ENCODE measurements at regions not wholly inside any gene's neighbourhood (a gene's known extent, or its start where the extent isn't known, plus 50 kb on each side); places are given as distances from the start of the nearest gene placed in this dataset.
"Not testable (repeated sequence)": the region's sequence is repeated elsewhere in the genome, so short reads cannot be mapped to it uniquely, and the experiment has no call there.

DNA sequence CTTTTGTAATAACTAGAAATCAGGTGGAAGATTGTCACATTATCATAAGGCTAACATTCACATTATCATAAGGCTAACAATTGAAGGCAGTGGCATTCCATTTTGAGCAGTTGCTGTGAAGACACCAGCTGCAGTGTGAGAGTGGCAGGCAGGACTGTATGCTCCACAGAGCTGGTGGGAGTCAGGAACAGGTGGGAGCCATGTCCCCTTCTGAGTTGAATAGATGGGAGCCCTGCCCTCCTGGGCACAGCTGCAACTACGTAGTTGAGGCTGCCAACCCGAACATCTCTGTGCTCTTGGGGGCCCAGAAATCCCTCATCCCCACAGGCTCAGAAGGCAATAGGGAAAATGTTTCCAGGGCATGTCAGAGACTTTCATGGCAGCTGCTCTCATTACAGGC is 1627.6 kb downstream of the SI start:
- Mint-ChIP-seq H3K4me3 (no peak overlapping the region), H3K27me3 (ENCODE audit: low read depth in 3 of 3) (no peaks in the 10 kb centered on the region)

DNA sequence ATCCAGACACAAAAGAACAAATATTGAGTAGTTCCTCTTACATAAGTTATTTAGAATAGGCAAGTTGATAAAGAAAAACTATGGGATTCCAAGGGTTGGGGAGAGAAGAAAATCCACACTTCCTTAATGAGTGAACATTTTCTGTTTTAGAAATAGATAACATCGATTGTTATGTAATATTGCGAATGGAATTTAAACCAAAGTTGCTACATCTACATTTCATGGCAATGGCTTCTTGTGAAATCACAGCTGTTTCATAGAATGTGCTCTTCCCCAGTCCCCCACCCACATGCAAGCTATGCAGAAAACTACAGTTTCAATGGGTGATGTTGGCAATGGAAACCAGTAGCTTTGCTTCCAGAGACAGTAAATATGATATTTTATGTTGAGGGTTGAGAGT is 1639.5 kb downstream of the SI start:
- no peaks in the 10 kb centered on the region for H3K4me1 Mint-ChIP-seq
- H3K36me3 Mint-ChIP-seq, result no peaks in the 10 kb centered on the region
- no peak overlapping the region for H3K4me3 Mint-ChIP-seq
- H3K9me3 Mint-ChIP-seq, result peaks cover 5 to 31% (median 21%) of the 10 kb centered on the region in 6 donors
- H3K27me3 Mint-ChIP-seq (ENCODE audit: low read depth in 3 of 3), result no peaks in the 10 kb centered on the region
- DNase-seq, result no peak
- H3K27ac Mint-ChIP-seq, result no peak overlapping the region

More for the DNA sequence above, 1627.6 kb downstream of the SI start:
- DNase-seq, result no peak
- H3K9me3 Mint-ChIP-seq, result peaks cover 5 to 62% (median 41%) of the 10 kb centered on the region in 6 donors
- no peaks in the 10 kb centered on the region for H3K36me3 Mint-ChIP-seq
- H3K27ac Mint-ChIP-seq, result no peak overlapping the region
- H3K4me1 Mint-ChIP-seq, result no peaks in the 10 kb centered on the region

DNA sequence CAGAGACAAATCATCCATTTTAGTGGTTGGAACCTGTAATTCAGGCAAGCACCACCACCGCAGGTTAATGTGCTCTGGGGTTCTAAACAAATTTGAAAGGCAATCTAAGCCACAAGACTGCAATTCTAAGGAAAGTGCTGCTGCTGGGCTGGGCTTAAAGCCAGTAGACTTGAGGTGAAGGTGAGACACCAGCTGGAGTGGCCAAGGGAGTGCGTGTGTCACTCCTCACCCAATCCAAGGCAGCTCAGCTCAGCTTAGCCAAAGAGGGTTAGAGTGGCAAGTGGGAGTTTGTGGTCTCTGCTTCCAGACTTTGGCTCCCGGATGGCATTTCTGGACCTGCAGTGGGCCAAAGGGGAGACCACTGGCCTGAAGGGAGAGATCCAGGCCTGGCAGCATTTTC is 1655.6 kb downstream of the SI start:
- Mint-ChIP-seq H3K27me3 (ENCODE audit: low read depth in 3 of 3) (no peaks in the 10 kb centered on the region), H3K4me1 (no peaks in the 10 kb centered on the region), H3K27ac (no peak overlapping the region), H3K4me3 (no peak overlapping the region), H3K9me3 (peaks cover 3 to 37% (median 23%) of the 10 kb centered on the region in 6 donors), H3K36me3 (peaks cover 0 to 8% (median 0%) of the 10 kb centered on the region in 3 donors)
- DNase-seq, result no peak

DNA sequence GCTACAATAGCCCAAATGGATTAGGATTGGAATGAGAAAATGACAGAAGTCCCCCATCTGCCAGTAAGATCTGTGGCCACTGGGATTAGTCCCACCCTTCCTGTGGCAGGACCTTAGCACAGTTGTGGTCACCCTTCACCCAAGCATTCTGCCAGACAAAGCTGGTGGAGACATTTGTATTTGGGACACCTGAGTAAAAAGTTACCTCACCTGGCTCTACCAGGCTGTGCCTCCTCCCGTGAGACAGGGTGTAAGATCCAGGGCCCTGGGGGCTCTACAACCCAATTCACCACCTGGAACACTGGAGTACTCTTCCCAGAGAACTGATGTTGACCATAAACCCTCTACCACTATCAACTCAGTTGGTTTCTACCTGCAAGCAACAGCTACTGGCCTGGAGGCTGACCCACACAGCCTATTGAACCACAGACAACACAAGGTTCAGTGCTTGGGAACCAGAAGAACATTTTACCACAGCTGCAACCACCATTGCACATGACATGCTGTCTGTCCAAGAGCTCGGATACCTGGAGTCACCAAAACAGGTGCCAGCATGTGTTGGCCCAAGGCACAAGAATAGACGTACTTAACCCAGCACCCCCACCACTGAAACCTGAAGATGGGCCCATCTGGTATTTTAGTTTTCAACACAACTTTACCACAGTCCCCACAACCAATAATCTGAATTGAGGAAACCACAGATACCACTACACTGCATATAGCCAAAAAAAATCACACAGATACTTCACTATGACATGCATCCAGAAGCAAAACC is 1686.7 kb downstream of the SI start:
- Mint-ChIP-seq H3K4me3 (no peak overlapping the region), H3K4me1 (no peaks in the 10 kb centered on the region), H3K9me3 (peaks cover 4 to 37% (median 30%) of the 10 kb centered on the region in 6 donors), H3K27ac (no peak overlapping the region), H3K36me3 (no peaks in the 10 kb centered on the region), H3K27me3 (ENCODE audit: low read depth in 3 of 3) (peaks cover 0 to 2% (median 0%) of the 10 kb centered on the region in 3 donors)
- no peak for DNase-seq

DNA sequence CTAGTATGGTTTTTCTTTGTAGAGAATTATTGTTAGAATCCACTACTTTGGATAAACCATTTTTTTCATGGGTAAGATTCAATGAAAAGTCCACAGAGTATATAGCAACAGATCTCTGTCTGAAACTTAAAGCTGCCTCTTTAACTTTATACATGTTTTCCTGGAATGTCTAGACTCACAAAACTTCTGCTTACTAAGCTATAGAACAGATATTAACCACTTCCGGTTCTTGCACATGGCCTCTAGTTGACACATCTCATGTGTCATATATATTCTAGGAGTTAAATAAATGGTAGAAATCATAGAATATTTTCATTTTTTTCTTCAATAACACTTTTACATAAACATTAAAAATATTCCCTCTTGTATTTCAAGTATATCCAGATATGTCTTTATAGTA is 1693.9 kb downstream of the SI start:
- H3K36me3 Mint-ChIP-seq, result no peaks in the 10 kb centered on the region
- peaks cover 5 to 27% (median 15%) of the 10 kb centered on the region in 6 donors for H3K9me3 Mint-ChIP-seq
- no peaks in the 10 kb centered on the region for H3K27me3 Mint-ChIP-seq (ENCODE audit: low read depth in 3 of 3)
- H3K4me1 Mint-ChIP-seq, result no peaks in the 10 kb centered on the region
- H3K4me3 Mint-ChIP-seq, result no peak overlapping the region
- no peak overlapping the region for H3K27ac Mint-ChIP-seq
- DNase-seq, result no peak

DNA sequence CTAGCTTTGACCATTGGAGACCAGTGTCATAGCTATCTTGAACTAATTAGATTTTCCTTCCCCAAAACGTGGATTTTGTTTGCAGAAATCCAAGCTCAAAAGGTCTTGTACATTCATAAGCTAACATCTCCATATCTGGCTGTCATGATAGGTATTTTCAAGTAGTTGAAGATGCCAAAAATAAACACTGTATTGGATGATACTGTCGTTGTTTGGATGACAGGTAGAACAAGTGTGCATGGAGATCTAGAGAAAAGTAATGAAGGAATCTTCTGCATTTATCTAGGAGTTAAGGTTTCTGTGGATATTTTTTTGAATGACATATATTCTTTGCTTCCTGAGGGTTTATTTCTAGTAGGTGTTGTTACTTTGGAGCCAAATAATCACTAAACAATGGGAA is 1696.1 kb downstream of the SI start:
- DNase-seq, result no peak
- Mint-ChIP-seq H3K27me3 (ENCODE audit: low read depth in 3 of 3) (no peaks in the 10 kb centered on the region), H3K4me3 (no peak overlapping the region), H3K9me3 (peaks cover 6 to 22% (median 14%) of the 10 kb centered on the region in 6 donors), H3K4me1 (no peaks in the 10 kb centered on the region), H3K27ac (no peak overlapping the region), H3K36me3 (no peaks in the 10 kb centered on the region)

DNA sequence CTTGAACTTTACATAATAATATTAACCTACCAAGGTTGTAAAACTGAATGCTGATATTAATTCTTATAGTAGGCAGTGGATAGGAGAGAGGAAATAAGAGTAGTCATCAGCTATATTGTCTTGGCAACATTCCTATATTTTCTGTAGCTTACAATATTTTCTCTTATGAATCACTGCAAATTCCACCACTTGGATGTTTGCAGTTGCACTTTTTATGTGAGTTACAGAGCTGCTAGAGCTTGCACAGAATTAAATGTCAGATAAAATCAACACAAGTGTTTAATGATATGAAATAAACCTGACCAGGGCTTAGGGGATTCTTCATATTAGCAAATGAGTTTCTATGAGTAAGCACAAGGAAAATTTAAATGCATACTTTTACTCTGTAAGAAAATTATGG is 1710.1 kb downstream of the SI start:
- no peaks in the 10 kb centered on the region for H3K4me1 Mint-ChIP-seq
- DNase-seq, result no peak
- H3K36me3 Mint-ChIP-seq, result peaks cover 0 to 4% (median 0%) of the 10 kb centered on the region in 3 donors
- H3K27me3 Mint-ChIP-seq (ENCODE audit: low read depth in 3 of 3), result peaks cover 0 to 4% (median 0%) of the 10 kb centered on the region in 3 donors
- H3K9me3 Mint-ChIP-seq, result peaks cover 6 to 31% (median 23%) of the 10 kb centered on the region in 6 donors
- H3K4me3 Mint-ChIP-seq, result no peak overlapping the region
- no peak overlapping the region for H3K27ac Mint-ChIP-seq

DNA sequence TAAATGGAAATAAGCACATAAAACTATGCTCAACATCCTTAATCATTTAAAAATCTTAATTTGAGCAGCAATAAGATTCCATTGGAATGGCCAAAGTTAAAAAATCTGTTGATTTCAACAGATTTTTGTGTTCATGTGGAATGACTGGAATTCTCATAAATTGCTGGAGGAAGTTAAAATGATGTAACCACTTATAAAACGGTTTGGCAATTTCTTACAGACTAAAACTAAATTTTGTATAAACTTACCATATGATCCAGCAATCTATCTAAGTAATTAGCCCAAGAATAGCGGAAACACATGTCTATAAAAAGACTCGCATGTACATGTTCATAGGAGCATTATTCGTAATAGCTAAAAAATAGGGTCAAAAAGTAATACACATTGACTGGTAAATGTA is 1713.6 kb downstream of the SI start:
- Mint-ChIP-seq H3K36me3 (peaks cover 0 to 4% (median 0%) of the 10 kb centered on the region in 3 donors), H3K4me1 (no peaks in the 10 kb centered on the region), H3K9me3 (peaks cover 7 to 28% (median 15%) of the 10 kb centered on the region in 6 donors), H3K27me3 (ENCODE audit: low read depth in 3 of 3) (no peaks in the 10 kb centered on the region), H3K4me3 (no peak overlapping the region), H3K27ac (no peak overlapping the region)
- DNase-seq, result no peak

DNA sequence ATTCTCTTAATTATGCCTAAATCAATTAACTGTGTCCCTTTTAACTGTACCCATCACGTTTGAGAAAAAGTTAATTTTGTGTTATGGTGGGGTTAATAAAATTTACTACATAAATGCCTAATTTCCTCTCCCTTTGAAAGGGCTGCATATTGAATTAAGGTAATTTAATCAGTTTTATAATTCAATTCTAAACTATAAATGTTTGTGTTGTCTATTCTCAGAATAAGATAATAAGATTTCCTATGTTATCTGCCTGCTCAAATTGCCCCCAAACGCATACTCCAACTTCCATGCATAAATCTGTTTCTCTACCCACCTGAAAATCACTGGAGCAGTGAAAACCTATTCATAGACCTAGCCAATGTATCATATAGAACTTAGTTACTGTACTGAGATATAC is 1716.1 kb downstream of the SI start:
- H3K27me3 Mint-ChIP-seq (ENCODE audit: low read depth in 3 of 3), result no peaks in the 10 kb centered on the region
- peaks cover 10 to 39% (median 20%) of the 10 kb centered on the region in 6 donors for H3K9me3 Mint-ChIP-seq
- no peak overlapping the region for H3K4me3 Mint-ChIP-seq
- DNase-seq, result no peak
- no peaks in the 10 kb centered on the region for H3K36me3 Mint-ChIP-seq
- H3K4me1 Mint-ChIP-seq, result no peaks in the 10 kb centered on the region
- no peak overlapping the region for H3K27ac Mint-ChIP-seq

DNA sequence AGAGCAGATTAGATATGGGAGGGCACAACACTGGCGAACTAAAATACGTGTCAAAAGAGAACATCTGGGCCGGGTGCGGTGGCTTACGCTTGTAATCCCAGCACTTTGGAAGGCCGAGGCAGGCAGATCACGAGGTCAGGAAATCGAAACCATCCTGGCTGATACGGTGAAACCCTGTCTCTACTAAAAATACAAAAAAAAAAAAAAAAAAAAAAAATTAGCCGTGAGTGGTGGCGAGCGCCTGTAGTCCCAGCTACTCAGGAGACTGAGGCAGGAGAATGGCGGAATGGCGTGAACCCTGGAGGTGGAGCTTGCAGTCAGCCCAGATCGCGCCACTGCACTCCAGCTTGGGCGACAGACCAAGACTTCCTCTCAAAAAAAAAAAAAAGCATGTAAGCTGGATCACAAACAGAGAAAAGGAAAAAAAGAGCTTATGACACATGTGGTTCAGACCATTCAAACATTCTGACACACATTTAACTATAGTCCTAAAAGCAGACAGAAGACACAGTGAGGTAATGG is 1716.9 kb downstream of the SI start:
- not testable (repeated sequence) for H3K4me1 Mint-ChIP-seq; H3K4me3 Mint-ChIP-seq; H3K36me3 Mint-ChIP-seq; H3K27me3 Mint-ChIP-seq (ENCODE audit: low read depth in 3 of 3); H3K27ac Mint-ChIP-seq; DNase-seq
- H3K9me3 Mint-ChIP-seq, result peaks cover 10 to 39% (median 20%) of the 10 kb centered on the region in 6 donors

DNA sequence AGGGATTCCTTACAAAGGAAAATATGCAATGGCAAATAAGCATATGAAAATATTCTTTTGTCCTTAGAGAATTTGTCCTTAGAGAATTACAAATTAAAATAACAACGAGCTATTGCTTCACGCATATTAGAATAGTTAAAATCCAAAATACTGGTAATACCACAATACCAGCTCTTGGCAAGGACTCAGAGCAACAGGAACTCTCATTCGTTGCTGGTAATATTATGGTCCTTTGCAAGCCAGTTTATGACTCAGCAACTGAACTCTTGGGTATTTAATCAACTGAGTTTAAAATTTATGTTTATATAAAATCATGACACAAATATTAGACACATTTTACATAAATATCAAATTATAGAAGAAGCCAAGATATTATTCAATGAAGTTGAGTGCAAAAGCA is 1730.4 kb downstream of the SI start:
- no peak overlapping the region for H3K4me3 Mint-ChIP-seq
- no peak for DNase-seq
- H3K4me1 Mint-ChIP-seq, result no peaks in the 10 kb centered on the region
- H3K27me3 Mint-ChIP-seq (ENCODE audit: low read depth in 3 of 3), result no peaks in the 10 kb centered on the region
- peaks cover 11 to 38% (median 23%) of the 10 kb centered on the region in 6 donors for H3K9me3 Mint-ChIP-seq
- no peak overlapping the region for H3K27ac Mint-ChIP-seq
- peaks cover 0 to 5% (median 0%) of the 10 kb centered on the region in 3 donors for H3K36me3 Mint-ChIP-seq

DNA sequence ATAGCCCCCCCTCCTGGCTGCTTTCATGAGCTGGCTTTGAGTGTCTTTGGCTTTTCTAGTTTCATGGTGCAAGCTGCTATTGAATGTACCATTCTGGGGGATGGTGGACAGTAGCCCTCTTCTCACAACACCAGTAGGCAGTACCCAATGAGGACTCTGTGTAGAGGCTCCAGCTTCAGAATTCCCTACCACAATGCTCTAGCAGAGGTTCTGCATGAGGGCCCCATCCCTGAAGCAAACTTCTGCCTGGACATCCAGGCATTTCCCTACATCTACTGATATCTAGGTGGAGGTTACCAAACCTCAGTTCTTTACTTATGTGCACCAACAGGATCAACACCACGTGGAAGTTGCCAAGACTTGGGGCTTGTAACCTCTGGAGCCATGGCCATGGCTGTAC is 1742.9 kb downstream of the SI start:
- Mint-ChIP-seq H3K27me3 (ENCODE audit: low read depth in 3 of 3) (no peaks in the 10 kb centered on the region), H3K4me1 (no peaks in the 10 kb centered on the region), H3K4me3 (no peak overlapping the region), H3K9me3 (peaks cover 0 to 36% (median 16%) of the 10 kb centered on the region in 6 donors), H3K36me3 (no peaks in the 10 kb centered on the region), H3K27ac (no peak overlapping the region)
- DNase-seq, result no peak

DNA sequence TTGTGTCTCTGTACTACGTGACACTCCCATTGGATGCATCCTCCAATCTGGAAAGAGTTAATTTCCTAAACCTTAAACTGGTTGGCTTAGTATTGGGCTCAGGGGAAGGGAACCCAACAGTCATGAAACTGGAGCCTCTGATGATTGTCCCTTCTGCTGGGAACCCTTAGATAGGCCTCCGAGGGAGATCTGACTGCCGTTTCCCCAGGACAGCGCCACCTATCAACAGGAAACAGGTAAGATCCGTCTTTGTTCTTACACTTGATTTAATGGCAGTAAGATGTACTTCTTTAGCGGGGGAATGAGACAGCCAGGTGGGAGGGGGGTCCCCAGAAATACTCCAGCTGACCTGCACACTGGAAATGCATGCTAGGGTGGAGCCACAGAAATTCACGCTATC is 1749.6 kb downstream of the SI start:
- Mint-ChIP-seq H3K36me3 (no peaks in the 10 kb centered on the region), H3K27ac (no peak overlapping the region), H3K4me1 (no peaks in the 10 kb centered on the region), H3K4me3 (no peak overlapping the region), H3K27me3 (ENCODE audit: low read depth in 3 of 3) (no peaks in the 10 kb centered on the region), H3K9me3 (peaks cover 7 to 43% (median 24%) of the 10 kb centered on the region in 6 donors)
- DNase-seq, result no peak

DNA sequence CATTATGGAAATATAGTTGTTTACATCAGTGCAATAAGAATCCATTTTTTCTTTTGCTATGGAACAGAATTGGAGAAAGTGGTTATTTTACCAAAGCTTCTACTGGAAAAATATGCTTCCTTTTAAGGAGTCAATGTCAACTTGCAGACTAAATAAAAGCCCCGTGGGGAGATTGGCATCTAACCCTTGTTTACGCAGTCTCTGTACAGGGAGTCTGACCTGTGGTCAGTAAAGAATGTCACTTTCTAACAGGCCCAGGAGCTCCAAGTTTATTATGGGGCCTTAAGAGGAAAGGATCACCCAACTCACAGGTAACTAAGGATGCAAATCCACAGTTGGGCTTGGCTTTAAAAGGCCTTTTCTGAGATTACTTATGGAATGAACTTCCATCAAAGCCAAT is 1751.2 kb downstream of the SI start:
- Mint-ChIP-seq H3K27ac (no peak overlapping the region), H3K9me3 (peaks cover 10 to 42% (median 22%) of the 10 kb centered on the region in 6 donors), H3K27me3 (ENCODE audit: low read depth in 3 of 3) (no peaks in the 10 kb centered on the region), H3K4me1 (no peaks in the 10 kb centered on the region), H3K4me3 (no peak overlapping the region), H3K36me3 (no peaks in the 10 kb centered on the region)
- no peak for DNase-seq

DNA sequence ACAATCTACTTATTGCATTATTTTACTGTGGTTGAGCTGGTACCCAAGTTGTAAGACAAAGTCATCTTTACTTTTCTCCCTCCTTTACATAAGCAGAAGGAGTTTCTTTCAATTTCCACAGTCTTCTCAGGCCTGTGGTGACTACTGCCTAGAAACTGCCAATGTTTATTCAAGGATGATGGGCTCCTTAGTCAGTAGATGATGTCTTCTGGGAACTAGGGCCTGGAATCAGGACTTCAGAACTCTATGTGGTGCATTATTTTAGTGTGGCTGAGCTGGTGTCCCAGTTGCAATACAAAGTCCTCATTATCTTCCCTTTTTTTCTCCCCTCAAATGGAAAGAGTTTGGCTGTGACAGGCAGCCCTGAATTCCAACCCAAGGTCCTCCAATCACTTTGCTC is 1762.5 kb downstream of the SI start:
- Mint-ChIP-seq H3K9me3 (peaks cover 2 to 60% (median 36%) of the 10 kb centered on the region in 6 donors), H3K4me3 (no peak overlapping the region), H3K36me3 (no peaks in the 10 kb centered on the region), H3K27ac (no peak overlapping the region), H3K27me3 (ENCODE audit: low read depth in 3 of 3) (peaks cover 0 to 2% (median 2%) of the 10 kb centered on the region in 3 donors), H3K4me1 (no peaks in the 10 kb centered on the region)
- DNase-seq, result no peak
